GM12891 (cell line): ENCODE measurements at regions not wholly inside any gene's neighbourhood (a gene's known extent, or its start where the extent isn't known, plus 50 kb on each side); places are given as distances from the start of the nearest gene placed in this dataset.

ENCODE experiments used
- POLR2A ChIP-seq: IDR thresholded peaks from 2 replicates; pipeline ENCODE4 v1.6.1; 2011; ENCODE audit warnings: low read depth, low read length, control low read depth
- POLR2AphosphoS5 ChIP-seq: IDR thresholded peaks from 2 replicates; pipeline ENCODE4 v1.6.1; 2011; ENCODE audit warnings: low read depth, low read length, control low read depth
- POU2F2 ChIP-seq: IDR thresholded peaks from 2 replicates; pipeline ENCODE4 v1.6.1; 2011; ENCODE audit warnings: low read depth, mild to moderate bottlenecking, control low read depth, low read length, moderate library complexity
- SPI1 ChIP-seq: IDR thresholded peaks from 2 replicates; pipeline ENCODE4 v1.6.1; 2011; ENCODE audit warnings: low read depth, low read length, control low read depth
- TAF1 ChIP-seq: IDR thresholded peaks from 2 replicates; pipeline ENCODE4 v1.6.1; 2011; ENCODE audit warnings: low read depth, low read length, control low read depth

GRCh38 chr3:164608554-164609276 is 469.6 kb downstream of the SI start:
- no peak for TF ChIP-seq POLR2A
- no peak for TF ChIP-seq POLR2AphosphoS5
- no peak for TF ChIP-seq TAF1
- no peak for TF ChIP-seq POU2F2
- no peak for TF ChIP-seq SPI1
